ENCODE measurements at regions not wholly inside any gene's neighbourhood (a gene's known extent, or its start where the extent isn't known, plus 50 kb on each side); places are given as distances from the start of the nearest gene placed in this dataset.
A peak's percentile ranks its signal among the peaks of the same experiment; 100 is the strongest.
"Not testable (repeated sequence)": the region's sequence is repeated elsewhere in the genome, so short reads cannot be mapped to it uniquely, and the experiment has no call there.

DNA sequence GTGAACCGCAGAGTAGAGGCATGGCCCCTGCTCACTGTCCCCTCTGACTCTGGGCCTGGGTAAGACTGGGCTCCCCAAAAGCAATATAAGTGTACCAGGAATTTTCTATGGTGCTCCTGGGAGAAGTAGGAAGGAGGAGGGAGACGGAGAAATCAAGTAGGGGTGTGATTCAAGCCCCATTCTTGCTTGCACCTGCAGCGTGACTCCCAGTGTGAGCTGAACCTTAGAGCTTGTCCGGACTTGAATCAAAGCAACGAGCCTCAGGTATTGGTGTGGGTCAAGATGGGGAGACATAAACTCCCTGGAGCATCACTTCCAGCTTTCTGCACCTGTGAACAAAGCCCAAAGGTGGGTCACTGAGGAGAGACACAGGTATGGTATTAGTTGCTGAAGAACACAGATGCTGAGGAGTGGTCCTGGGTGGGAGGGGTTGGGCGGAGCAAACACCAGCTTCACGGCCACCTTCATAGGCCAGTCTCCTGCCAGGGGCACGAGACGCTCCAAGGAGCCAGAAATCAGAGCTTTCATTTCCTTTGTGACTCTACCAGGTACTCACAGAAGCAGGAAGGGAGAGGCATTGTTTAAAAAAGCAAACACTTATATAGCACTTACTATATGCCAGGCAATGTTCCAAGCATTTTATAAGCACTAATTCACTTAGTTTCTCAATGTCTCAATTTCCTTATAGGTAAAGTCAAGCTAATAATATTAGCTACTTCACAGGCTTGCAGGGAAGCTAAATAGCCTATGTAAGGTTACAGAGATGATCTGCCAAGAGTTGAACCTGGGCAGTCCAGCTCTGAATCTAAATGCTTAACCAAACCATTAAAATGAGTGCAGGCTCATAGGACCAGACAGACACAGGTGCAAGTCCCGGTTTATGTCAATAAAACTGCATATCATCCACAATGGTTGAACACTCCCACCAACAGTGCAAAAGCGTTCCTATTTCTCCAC is 775.3 kb downstream of the UQCRFS1 start:
- peaks cover 0 to 2% (median 0%) of the 10 kb centered on the region in 5 experiments for H3K9me3 ChIP-seq (ENCODE audit: control extremely low read depth in 1 of 5, control insufficient read depth in 4 of 5, insufficient read depth in 2 of 5, low read depth in 1 of 5, low read length in 4 of 5)
- POLR2A ChIA-PET: interaction anchor here (1.2 kb wide), 1 partner anchor 33 kb away, joined by 3 read pairs; no protein-coding TSS in a partner anchor
- CTCF ChIA-PET: interaction anchor here (1.3 kb wide), 1 partner anchor 31 kb away, joined by 3 read pairs; no protein-coding TSS in a partner anchor
- H3K4me3 ChIP-seq (ENCODE audit: control insufficient read depth in 1 of 7, extremely low read depth in 1 of 7, insufficient read depth in 4 of 7, low read depth in 2 of 7, low read length in 6 of 7): no peak overlapping the region
- peaks cover 0 to 17% (median 6%) of the 10 kb centered on the region in 4 experiments for H3K4me1 ChIP-seq (ENCODE audit: control extremely low read depth in 1 of 4, control insufficient read depth in 4 of 4, insufficient read depth in 4 of 4, low read length in 3 of 4)
- no peaks in the 10 kb centered on the region for H3K36me3 ChIP-seq (ENCODE audit: control insufficient read depth in 4 of 4, insufficient read depth in 4 of 4, low read length in 3 of 4)
- 100% methylated on average over 3 of the region's 11 CpGs for WGBS (ENCODE audit: insufficient coverage)
- no peak overlapping the region for H3K27ac ChIP-seq (ENCODE audit: insufficient read depth in 1 of 2, low read depth in 1 of 2, low read length in 2 of 2, poor library complexity in 1 of 2, severe bottlenecking in 2 of 2)
- no peaks in the 10 kb centered on the region for H3K27me3 ChIP-seq (replicated peaks in 2 of 5; ENCODE audit: control insufficient read depth in 4 of 5, insufficient read depth in 5 of 5, low read length in 4 of 5)
- DNase-seq: no peak

DNA sequence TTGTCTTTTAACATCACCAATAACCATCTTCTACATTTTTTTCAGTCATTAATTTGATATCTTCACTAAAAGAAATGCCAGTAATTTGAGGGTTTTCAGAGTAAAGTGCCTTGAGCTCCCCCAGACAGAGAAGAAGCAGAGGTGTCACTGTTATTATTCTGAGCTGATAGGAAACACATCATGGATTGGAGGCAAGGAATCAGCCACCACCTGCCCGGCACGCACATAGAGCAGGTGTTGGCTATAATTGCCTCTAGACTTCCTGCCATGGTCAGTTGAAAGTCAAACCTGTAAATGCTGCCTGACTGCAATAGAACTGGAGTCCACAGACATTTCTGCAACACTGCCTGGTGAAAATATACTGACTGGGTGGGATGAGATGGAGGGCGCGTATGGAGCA is 776.6 kb downstream of the UQCRFS1 start:
- ChIA-PET CTCF (interaction anchor here (0.9 kb wide), 1 partner anchor 10 kb away, joined by 3 read pairs; no protein-coding TSS in a partner anchor), POLR2A (no interaction called here)
- Histone ChIP-seq H3K36me3 (ENCODE audit: control insufficient read depth in 4 of 4, insufficient read depth in 4 of 4, low read length in 3 of 4) (no peaks in the 10 kb centered on the region), H3K4me1 (ENCODE audit: control extremely low read depth in 1 of 4, control insufficient read depth in 4 of 4, insufficient read depth in 4 of 4, low read length in 3 of 4) (peaks cover 0 to 13% (median 4%) of the 10 kb centered on the region in 4 experiments), H3K9me3 (ENCODE audit: control extremely low read depth in 1 of 5, control insufficient read depth in 4 of 5, insufficient read depth in 2 of 5, low read depth in 1 of 5, low read length in 4 of 5) (peaks cover 0 to 2% (median 0%) of the 10 kb centered on the region in 5 experiments), H3K4me3 (ENCODE audit: control insufficient read depth in 1 of 7, extremely low read depth in 1 of 7, insufficient read depth in 4 of 7, low read depth in 2 of 7, low read length in 6 of 7) (no peak overlapping the region), H3K27ac (ENCODE audit: insufficient read depth in 1 of 2, low read depth in 1 of 2, low read length in 2 of 2, poor library complexity in 1 of 2, severe bottlenecking in 2 of 2) (no peak overlapping the region), H3K27me3 (replicated peaks in 2 of 5; ENCODE audit: control insufficient read depth in 4 of 5, insufficient read depth in 5 of 5, low read length in 4 of 5) (no peaks in the 10 kb centered on the region)
- no peak for DNase-seq
- WGBS (ENCODE audit: insufficient coverage): 92% methylated on average over 4 of the region's 4 CpGs

DNA sequence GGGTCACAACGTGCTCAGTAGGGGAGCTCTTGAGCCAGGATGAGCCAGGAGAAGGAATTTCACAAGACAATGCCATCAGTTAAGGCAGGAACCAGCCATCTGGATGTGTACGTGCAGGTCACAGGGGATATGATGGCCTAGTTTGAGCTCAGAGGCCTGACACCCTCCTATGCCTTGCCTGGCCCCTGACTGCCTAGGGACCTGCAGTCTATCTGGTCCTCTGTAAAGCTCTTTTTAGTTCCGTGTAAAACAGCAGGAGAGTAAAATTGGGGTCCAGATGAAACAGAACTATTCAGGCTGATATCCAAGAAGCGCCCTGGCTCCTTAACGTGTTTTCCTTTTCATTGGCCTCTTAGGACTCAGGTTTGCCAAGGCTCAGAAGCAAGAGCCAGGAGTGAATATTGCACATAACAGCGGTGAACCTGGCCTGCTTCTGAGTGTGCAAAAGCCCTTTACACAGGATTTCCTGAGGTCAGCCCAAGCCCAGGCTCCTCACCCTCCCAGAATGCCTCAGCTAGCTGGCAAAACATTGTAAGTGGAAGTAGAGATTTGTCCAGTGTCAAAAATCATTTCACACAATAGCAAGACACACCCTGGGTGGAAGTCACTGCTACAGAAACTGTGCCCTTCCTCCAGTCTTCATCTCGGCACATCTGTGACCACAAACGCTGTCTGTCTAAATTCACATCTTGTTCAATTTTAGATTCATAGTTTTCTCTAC is 777.2 kb downstream of the UQCRFS1 start:
- ChIA-PET CTCF (interaction anchor here (0.9 kb wide), 1 partner anchor 10 kb away, joined by 3 read pairs; no protein-coding TSS in a partner anchor), POLR2A (no interaction called here)
- Histone ChIP-seq H3K4me3 (ENCODE audit: control insufficient read depth in 1 of 7, extremely low read depth in 1 of 7, insufficient read depth in 4 of 7, low read depth in 2 of 7, low read length in 6 of 7) (no peak overlapping the region), H3K9me3 (ENCODE audit: control extremely low read depth in 1 of 5, control insufficient read depth in 4 of 5, insufficient read depth in 2 of 5, low read depth in 1 of 5, low read length in 4 of 5) (peaks cover 0 to 2% (median 0%) of the 10 kb centered on the region in 5 experiments), H3K36me3 (ENCODE audit: control insufficient read depth in 4 of 4, insufficient read depth in 4 of 4, low read length in 3 of 4) (no peaks in the 10 kb centered on the region), H3K4me1 (ENCODE audit: control extremely low read depth in 1 of 4, control insufficient read depth in 4 of 4, insufficient read depth in 4 of 4, low read length in 3 of 4) (peaks cover 0 to 13% (median 4%) of the 10 kb centered on the region in 4 experiments), H3K27me3 (replicated peaks in 2 of 5; ENCODE audit: control insufficient read depth in 4 of 5, insufficient read depth in 5 of 5, low read length in 4 of 5) (no peaks in the 10 kb centered on the region), H3K27ac (ENCODE audit: insufficient read depth in 1 of 2, low read depth in 1 of 2, low read length in 2 of 2, poor library complexity in 1 of 2, severe bottlenecking in 2 of 2) (no peak overlapping the region)
- 75% methylated on average over 6 of the region's 8 CpGs for WGBS (ENCODE audit: insufficient coverage)
- peak in 1 of 3 donors; percentile 13 for DNase-seq

GRCh38 chr19:28434794-28435193 is 778.2 kb downstream of the UQCRFS1 start:
- DNase-seq; POLR2A ChIA-PET; H3K9me3 ChIP-seq (ENCODE audit: control extremely low read depth in 1 of 5, control insufficient read depth in 4 of 5, insufficient read depth in 2 of 5, low read depth in 1 of 5, low read length in 4 of 5); H3K36me3 ChIP-seq (ENCODE audit: control insufficient read depth in 4 of 4, insufficient read depth in 4 of 4, low read length in 3 of 4); H3K27ac ChIP-seq (ENCODE audit: insufficient read depth in 1 of 2, low read depth in 1 of 2, low read length in 2 of 2, poor library complexity in 1 of 2, severe bottlenecking in 2 of 2); CTCF ChIA-PET; H3K27me3 ChIP-seq (replicated peaks in 2 of 5; ENCODE audit: control insufficient read depth in 4 of 5, insufficient read depth in 5 of 5, low read length in 4 of 5); H3K4me3 ChIP-seq (ENCODE audit: control insufficient read depth in 1 of 7, extremely low read depth in 1 of 7, insufficient read depth in 4 of 7, low read depth in 2 of 7, low read length in 6 of 7): not testable (repeated sequence)
- WGBS (ENCODE audit: insufficient coverage): 98% methylated on average over 8 of the region's 9 CpGs
- H3K4me1 ChIP-seq (ENCODE audit: control extremely low read depth in 1 of 4, control insufficient read depth in 4 of 4, insufficient read depth in 4 of 4, low read length in 3 of 4): peaks cover 0 to 13% (median 4%) of the 10 kb centered on the region in 4 experiments

- H3K27ac ChIP-seq (ENCODE audit: insufficient read depth in 1 of 2, low read depth in 1 of 2, low read length in 2 of 2, poor library complexity in 1 of 2, severe bottlenecking in 2 of 2); POLR2A ChIA-PET; H3K36me3 ChIP-seq (ENCODE audit: control insufficient read depth in 4 of 4, insufficient read depth in 4 of 4, low read length in 3 of 4); DNase-seq; H3K4me3 ChIP-seq (ENCODE audit: control insufficient read depth in 1 of 7, extremely low read depth in 1 of 7, insufficient read depth in 4 of 7, low read depth in 2 of 7, low read length in 6 of 7); CTCF ChIA-PET; H3K9me3 ChIP-seq (ENCODE audit: control extremely low read depth in 1 of 5, control insufficient read depth in 4 of 5, insufficient read depth in 2 of 5, low read depth in 1 of 5, low read length in 4 of 5); H3K27me3 ChIP-seq (replicated peaks in 2 of 5; ENCODE audit: control insufficient read depth in 4 of 5, insufficient read depth in 5 of 5, low read length in 4 of 5): not testable (repeated sequence)
- H3K4me1 ChIP-seq (ENCODE audit: control extremely low read depth in 1 of 4, control insufficient read depth in 4 of 4, insufficient read depth in 4 of 4, low read length in 3 of 4): peaks cover 0 to 16% (median 4%) of the 10 kb centered on the region in 4 experiments
- WGBS (ENCODE audit: insufficient coverage): 92% methylated on average over 5 of the region's 5 CpGs
These were observed 778.6 kb downstream of the UQCRFS1 start for GRCh38 chr19:28434365-28434764.

DNA sequence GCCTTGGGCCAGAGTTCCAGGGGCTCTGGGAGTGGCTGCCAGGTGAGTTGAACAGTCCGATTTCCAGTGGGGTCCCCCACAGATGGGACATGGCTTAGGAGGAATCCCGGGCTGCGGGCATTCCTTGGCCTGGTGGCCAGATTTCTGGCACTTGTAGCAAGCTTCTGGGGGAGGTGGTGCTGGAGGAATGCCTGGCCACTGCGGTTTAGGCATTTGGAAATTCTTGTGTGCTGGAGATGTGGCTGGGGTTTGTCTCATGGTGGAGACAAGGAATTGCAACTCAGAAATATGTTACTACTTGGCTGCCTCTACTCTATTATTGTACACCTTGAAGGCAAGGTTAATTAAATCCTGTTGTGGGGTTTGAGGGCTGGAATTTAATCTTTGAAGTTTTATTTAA is 779.8 kb downstream of the UQCRFS1 start:
- CTCF ChIA-PET, DNase-seq: not testable (repeated sequence)

More for the DNA sequence above, 779.8 kb downstream of the UQCRFS1 start:
- H3K27ac ChIP-seq (ENCODE audit: insufficient read depth in 1 of 2, low read depth in 1 of 2, low read length in 2 of 2, poor library complexity in 1 of 2, severe bottlenecking in 2 of 2); POLR2A ChIA-PET; H3K4me3 ChIP-seq (ENCODE audit: control insufficient read depth in 1 of 7, extremely low read depth in 1 of 7, insufficient read depth in 4 of 7, low read depth in 2 of 7, low read length in 6 of 7); H3K36me3 ChIP-seq (ENCODE audit: control insufficient read depth in 4 of 4, insufficient read depth in 4 of 4, low read length in 3 of 4); H3K27me3 ChIP-seq (replicated peaks in 2 of 5; ENCODE audit: control insufficient read depth in 4 of 5, insufficient read depth in 5 of 5, low read length in 4 of 5); H3K9me3 ChIP-seq (ENCODE audit: control extremely low read depth in 1 of 5, control insufficient read depth in 4 of 5, insufficient read depth in 2 of 5, low read depth in 1 of 5, low read length in 4 of 5): not testable (repeated sequence)
- peaks cover 0 to 19% (median 4%) of the 10 kb centered on the region in 4 experiments for H3K4me1 ChIP-seq (ENCODE audit: control extremely low read depth in 1 of 4, control insufficient read depth in 4 of 4, insufficient read depth in 4 of 4, low read length in 3 of 4)
- no CpG with 5 or more reads among the region's 4 CpGs for WGBS (ENCODE audit: insufficient coverage)

Data from common myeloid progenitor, CD34-positive (primary cell).